B cell (primary cell): ENCODE measurements at regions not wholly inside any gene's neighbourhood (a gene's known extent, or its start where the extent isn't known, plus 50 kb on each side); places are given as distances from the start of the nearest gene placed in this dataset.

Experiments used
- CTCF ChIP-seq: fragments of 200-600 bp; IDR thresholded peaks from one replicate; pipeline ENCODE4 v1.8.0; 2022; ENCODE audit warnings: antibody characterized with exemption, mild to moderate bottlenecking
- EZH2 ChIP-seq: IDR thresholded peaks from 2 replicates; pipeline ENCODE4 v1.6.1; 2012; ENCODE audit warnings: borderline replicate concordance, low read depth, mild to moderate bottlenecking, moderate library complexity, low read length; ENCODE audit not compliant: insufficient read depth, poor library complexity, severe bottlenecking

DNA sequence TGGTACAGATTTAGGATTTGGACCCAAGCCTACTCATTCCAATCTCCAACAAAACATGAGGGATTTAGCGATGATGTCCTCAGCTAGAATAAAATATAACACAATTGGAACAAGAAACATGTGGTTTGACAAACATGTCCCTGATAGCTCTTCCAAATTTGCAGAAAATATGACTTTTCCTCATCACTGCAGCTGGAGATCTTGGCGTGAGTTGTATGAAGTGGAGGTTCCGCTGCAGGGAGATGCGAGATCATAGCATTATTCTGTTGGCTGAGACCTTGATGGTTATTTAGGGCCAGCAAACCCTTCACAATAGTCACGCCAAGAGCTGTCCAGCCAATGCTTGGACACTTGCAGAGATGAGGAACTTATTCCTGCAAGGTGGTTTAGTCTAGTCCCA, 413.4 kb upstream of the TBX3 start:
- TF ChIP-seq EZH2 (no peak), CTCF (no peak)
